Esophagus muscularis mucosa (tissue), 3 donors: ENCODE measurements at regions not wholly inside any gene's neighbourhood (a gene's known extent, or its start where the extent isn't known, plus 50 kb on each side); places are given as distances from the start of the nearest gene placed in this dataset.

Source experiments
- CTCF ChIP-seq, 3 experiments: fragments of 200-600 bp in 2 of 3; fragments of 450-650 bp in 1 of 3; sonication (generic) in 2 of 3; IDR thresholded peaks; one replicate each; pipeline ENCODE4 v1.5.1; 2017 to 2019; ENCODE audit warnings: antibody characterized with exemption in 3 of 3, mild to moderate bottlenecking in 2 of 3, moderate library complexity in 1 of 3
- EP300 ChIP-seq: sonication (generic); formaldehyde crosslinking; IDR thresholded peaks from one replicate; pipeline ENCODE4 v1.6.1; 2017; ENCODE audit warnings: antibody characterized with exemption

GRCh38 chr1:78420688-78421087 lies 70.1 kb upstream of the PTGFR start:
- TF ChIP-seq EP300 (no peak), CTCF (IDR thresholded peaks at IDR 0.05) (no peak)
